HEK293T (cell line): ENCODE measurements at regions not wholly inside any gene's neighbourhood (a gene's known extent, or its start where the extent isn't known, plus 50 kb on each side); places are given as distances from the start of the nearest gene placed in this dataset.

ENCODE experiments used
- ARNT ChIP-seq: fragments of 450-650 bp; IDR thresholded peaks from 2 replicates; pipeline ENCODE4 v1.6.1; 2017; ENCODE audit warnings: mild to moderate bottlenecking
- BHLHE40 ChIP-seq: fragments of 450-650 bp; IDR thresholded peaks from 2 replicates; pipeline ENCODE4 v1.6.1; 2016; ENCODE audit warnings: mild to moderate bottlenecking, moderate library complexity, borderline replicate concordance
- ELF4 ChIP-seq: fragments of 450-650 bp; IDR thresholded peaks from 2 replicates; pipeline ENCODE4 v1.6.1; 2017; ENCODE audit warnings: antibody characterized with exemption
- FOXA1 ChIP-seq: fragments of 450-650 bp; IDR thresholded peaks from 2 replicates; pipeline ENCODE4 v1.6.1; 2016; ENCODE audit warnings: mild to moderate bottlenecking
- FOXM1 ChIP-seq: fragments of 450-650 bp; IDR thresholded peaks from 2 replicates; pipeline ENCODE4 v1.6.1; 2017; ENCODE audit warnings: mild to moderate bottlenecking, borderline replicate concordance
- HDGF ChIP-seq: fragments of 450-650 bp; IDR thresholded peaks from 2 replicates; pipeline ENCODE4 v1.6.1; 2017; ENCODE audit warnings: antibody characterized with exemption, borderline replicate concordance
- L3MBTL2 ChIP-seq: fragments of 450-650 bp; conservative IDR thresholded peaks from 2 replicates; pipeline ENCODE4 v1.6.1; 2016; ENCODE audit warnings: mild to moderate bottlenecking
- LEF1 ChIP-seq: fragments of 450-650 bp; IDR thresholded peaks from 2 replicates; pipeline ENCODE4 v1.6.1; 2017; ENCODE audit warnings: mild to moderate bottlenecking, borderline replicate concordance
- PKNOX1 ChIP-seq: fragments of 450-650 bp; IDR thresholded peaks from 2 replicates; pipeline ENCODE4 v1.6.1; 2016
- SP1 ChIP-seq: fragments of 450-650 bp; IDR thresholded peaks from 2 replicates; pipeline ENCODE4 v1.6.1; 2017
- ZNF384 ChIP-seq: fragments of 450-650 bp; IDR thresholded peaks from 2 replicates; pipeline ENCODE4 v1.6.1; 2016

- no peak for TF ChIP-seq FOXM1
- no peak for TF ChIP-seq LEF1
- TF ChIP-seq ELF4 = no peak
- no peak for TF ChIP-seq L3MBTL2
- TF ChIP-seq ZNF384 = no peak
- TF ChIP-seq SP1 = no peak
- TF ChIP-seq PKNOX1 = no peak
- TF ChIP-seq BHLHE40 = no peak
- no peak for TF ChIP-seq HDGF
- TF ChIP-seq FOXA1 = no peak
- TF ChIP-seq ARNT = no peak
These were observed 428.3 kb downstream of the DNAH5 start for GRCh38 chr5:13516195-13516594.
